ENCODE measurements at regions not wholly inside any gene's neighbourhood (a gene's known extent, or its start where the extent isn't known, plus 50 kb on each side); places are given as distances from the start of the nearest gene placed in this dataset.
A peak's percentile ranks its signal among the peaks of the same experiment; 100 is the strongest.

DNA sequence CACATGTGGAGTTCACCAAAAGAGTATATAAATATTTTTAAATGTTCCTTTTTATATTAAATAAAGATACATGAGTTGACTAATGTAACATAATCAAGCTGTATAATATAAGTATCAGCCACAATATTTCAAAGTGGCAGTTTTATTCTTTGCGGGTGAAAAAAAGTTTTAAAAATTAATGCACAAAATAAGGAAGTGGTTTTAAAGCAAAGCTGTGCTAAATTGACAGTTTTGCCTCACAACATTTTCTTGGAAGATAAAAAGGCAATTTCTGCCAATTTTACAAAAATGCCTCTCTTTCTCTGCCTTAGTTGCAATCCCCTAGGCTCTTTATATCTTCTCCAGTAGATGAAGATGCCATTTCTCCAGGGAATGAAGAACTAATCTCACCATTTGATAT lies 719.1 kb downstream of the C12orf50 start:
- Histone ChIP-seq H3K36me3 (replicated peaks) (no peaks in the 10 kb centered on the region), H3K4me1 (no peaks in the 10 kb centered on the region), H3K27me3 (ENCODE audit: low read depth) (no peaks in the 10 kb centered on the region), H3K4me3 (no peak overlapping the region), H3K9me3 (no peaks in the 10 kb centered on the region)
- DNase-seq (ENCODE audit: low spot score in 2 of 2) = no peak
- in situ Hi-C loops (cut with MboI; ENCODE audit: low sequenced_read_pairs) = no loop called here

GRCh38 chr12:87305481-87305880 lies 723.7 kb downstream of the C12orf50 start:
- Histone ChIP-seq H3K9me3 (no peaks in the 10 kb centered on the region), H3K36me3 (replicated peaks) (no peaks in the 10 kb centered on the region), H3K27me3 (ENCODE audit: low read depth) (no peaks in the 10 kb centered on the region), H3K4me1 (no peaks in the 10 kb centered on the region; the same call in 1 of the 2 replicates), H3K4me3 (no peak overlapping the region)
- in situ Hi-C loops (cut with MboI; ENCODE audit: low sequenced_read_pairs) = no loop called here
- no peak for DNase-seq (ENCODE audit: low spot score in 2 of 2)

DNA sequence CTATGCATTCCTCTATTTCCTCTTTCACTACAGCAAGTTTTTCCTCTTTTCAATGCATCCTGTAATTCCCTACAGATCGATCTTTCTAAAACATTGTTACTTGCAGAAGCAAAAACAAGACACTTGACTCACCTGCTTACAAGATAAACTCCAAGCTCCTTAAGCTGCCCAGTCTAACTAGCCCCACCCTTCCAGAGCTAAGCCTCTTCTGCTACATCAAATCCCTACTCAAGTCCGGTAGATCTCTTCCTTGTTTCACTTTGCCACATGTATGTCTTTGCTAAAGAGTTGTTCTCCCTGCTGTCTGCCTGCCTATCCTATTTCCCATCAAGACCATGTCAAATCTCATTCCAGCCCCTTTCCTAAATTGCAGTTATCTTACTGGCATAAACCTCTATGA lies 724.8 kb downstream of the C12orf50 start:
- no peaks in the 10 kb centered on the region for H3K36me3 ChIP-seq (replicated peaks)
- H3K27me3 ChIP-seq (ENCODE audit: low read depth) = no peaks in the 10 kb centered on the region
- H3K4me1 ChIP-seq = no peaks in the 10 kb centered on the region; the same call in 1 of the 2 replicates
- H3K9me3 ChIP-seq = no peaks in the 10 kb centered on the region
- H3K4me3 ChIP-seq = no peak overlapping the region
- in situ Hi-C loops (cut with MboI; ENCODE audit: low sequenced_read_pairs) = no loop called here
- no peak for DNase-seq (ENCODE audit: low spot score in 2 of 2)

GRCh38 chr12:87303396-87304012 lies 725.7 kb downstream of the C12orf50 start:
- H3K4me1 ChIP-seq = no peaks in the 10 kb centered on the region; the same call in 1 of the 2 replicates
- H3K9me3 ChIP-seq = no peaks in the 10 kb centered on the region
- no peaks in the 10 kb centered on the region for H3K36me3 ChIP-seq (replicated peaks)
- H3K4me3 ChIP-seq = no peak overlapping the region
- DNase-seq (ENCODE audit: low spot score in 2 of 2) = no peak
- no peaks in the 10 kb centered on the region for H3K27me3 ChIP-seq (ENCODE audit: low read depth)
- in situ Hi-C loops (cut with MboI; ENCODE audit: low sequenced_read_pairs) = no loop called here

DNA sequence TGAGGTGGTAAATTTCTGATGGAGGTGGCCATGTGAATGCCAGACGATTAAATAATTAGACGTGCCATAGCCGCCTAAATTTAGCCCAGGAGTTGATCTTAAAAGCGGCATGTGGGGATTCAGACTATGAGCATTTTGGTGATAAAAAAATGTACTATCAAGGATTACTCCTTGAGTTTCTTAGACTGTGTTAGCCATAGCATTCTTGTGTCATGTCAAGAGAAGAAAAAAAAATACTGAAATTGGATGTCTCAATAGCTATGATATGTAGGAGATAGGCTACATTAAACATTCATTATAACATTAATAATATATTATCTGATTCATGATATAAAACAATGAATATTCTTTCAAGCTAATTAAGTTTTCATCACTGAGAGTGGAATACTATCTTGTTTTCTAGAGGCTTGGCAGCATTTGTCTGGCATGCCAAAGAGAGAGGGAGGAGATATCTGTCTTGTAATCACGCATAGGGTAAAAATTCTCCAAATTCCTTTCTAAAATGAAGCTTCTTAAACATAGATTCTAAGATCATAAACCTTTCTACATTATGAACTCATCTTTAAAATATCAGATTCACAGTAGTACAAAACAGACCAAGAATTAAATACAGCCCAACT lies 727.0 kb downstream of the C12orf50 start:
- Histone ChIP-seq H3K27me3 (ENCODE audit: low read depth) (no peaks in the 10 kb centered on the region), H3K9me3 (no peaks in the 10 kb centered on the region), H3K4me1 (no peaks in the 10 kb centered on the region; the same call in 1 of the 2 replicates), H3K36me3 (replicated peaks) (no peaks in the 10 kb centered on the region), H3K4me3 (no peak overlapping the region)
- DNase-seq (ENCODE audit: low spot score in 2 of 2) = no peak
- in situ Hi-C loops (cut with MboI; ENCODE audit: low sequenced_read_pairs) = no loop called here

- H3K9me3 ChIP-seq = no peaks in the 10 kb centered on the region
- DNase-seq (ENCODE audit: low spot score in 2 of 2) = no peak
Observed at GRCh38 chr12:87290505-87290904, 738.7 kb downstream of the C12orf50 start.

DNA sequence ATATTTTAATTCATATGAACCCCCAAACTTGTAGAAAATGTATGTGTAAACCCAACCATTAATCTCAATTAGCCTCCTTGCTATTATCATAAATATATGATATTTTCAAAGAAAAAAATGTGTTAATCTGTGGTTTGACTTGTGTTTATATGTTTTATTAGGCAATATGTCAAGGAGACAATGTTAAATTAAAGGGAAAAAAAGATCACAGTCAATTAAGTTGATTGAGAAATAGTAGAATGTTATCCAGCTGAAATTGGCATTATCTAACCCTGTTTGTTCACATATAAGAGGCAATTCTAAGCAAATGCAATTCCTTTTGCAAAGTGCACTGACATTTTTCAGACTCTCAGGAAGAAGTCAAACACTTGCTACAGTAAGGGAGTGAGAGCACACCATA lies 745.3 kb downstream of the C12orf50 start:
- no peaks in the 10 kb centered on the region for H3K36me3 ChIP-seq (replicated peaks)
- H3K9me3 ChIP-seq = no peaks in the 10 kb centered on the region
- in situ Hi-C loops (cut with MboI; ENCODE audit: low sequenced_read_pairs) = no loop called here
- H3K4me1 ChIP-seq = no peaks in the 10 kb centered on the region
- no peak overlapping the region for H3K4me3 ChIP-seq
- H3K27me3 ChIP-seq (ENCODE audit: low read depth) = no peaks in the 10 kb centered on the region
- DNase-seq (ENCODE audit: low spot score in 2 of 2) = no peak

More at GRCh38 chr12:87290505-87290904, 738.7 kb downstream of the C12orf50 start:
- no peaks in the 10 kb centered on the region for H3K4me1 ChIP-seq
- no peaks in the 10 kb centered on the region for H3K36me3 ChIP-seq (replicated peaks)
- no peaks in the 10 kb centered on the region for H3K27me3 ChIP-seq (ENCODE audit: low read depth)
- no peak overlapping the region for H3K4me3 ChIP-seq
- in situ Hi-C loops (cut with MboI; ENCODE audit: low sequenced_read_pairs) = no loop called here

DNA sequence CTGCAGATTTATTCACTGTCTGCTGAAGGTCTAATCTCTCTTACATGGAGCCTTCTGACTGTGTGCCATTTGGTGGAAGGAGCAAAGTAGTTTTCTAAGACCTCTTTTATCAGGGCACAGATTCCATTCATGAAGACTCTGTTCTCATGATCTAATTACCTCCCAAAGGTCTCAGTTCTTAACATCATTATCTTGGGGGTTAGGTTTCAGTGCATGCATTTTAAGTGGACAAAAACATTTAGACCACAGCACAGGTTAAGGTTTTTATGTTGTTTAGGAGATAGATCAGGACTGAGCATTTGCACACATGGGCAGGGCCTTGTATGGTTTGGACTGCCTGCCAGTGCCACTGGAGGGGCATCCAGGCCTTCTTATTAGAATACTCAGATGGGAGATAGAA lies 746.1 kb downstream of the C12orf50 start:
- Histone ChIP-seq H3K4me1 (no peaks in the 10 kb centered on the region), H3K27me3 (ENCODE audit: low read depth) (no peaks in the 10 kb centered on the region), H3K36me3 (replicated peaks) (no peaks in the 10 kb centered on the region), H3K9me3 (no peaks in the 10 kb centered on the region), H3K4me3 (no peak overlapping the region)
- in situ Hi-C loops (cut with MboI; ENCODE audit: low sequenced_read_pairs) = no loop called here
- DNase-seq (ENCODE audit: low spot score in 2 of 2) = no peak

GRCh38 chr12:87280893-87281292 lies 748.3 kb downstream of the C12orf50 start:
- Histone ChIP-seq H3K4me3 (no peak overlapping the region), H3K9me3 (no peaks in the 10 kb centered on the region)
- in situ Hi-C loops (cut with MboI; ENCODE audit: low sequenced_read_pairs) = no loop called here

GRCh38 chr12:87280356-87280755 lies 748.8 kb downstream of the C12orf50 start:
- Histone ChIP-seq H3K4me1 (no peaks in the 10 kb centered on the region), H3K36me3 (replicated peaks) (no peaks in the 10 kb centered on the region), H3K4me3 (no peak overlapping the region), H3K27me3 (ENCODE audit: low read depth) (no peaks in the 10 kb centered on the region), H3K9me3 (no peaks in the 10 kb centered on the region)
- in situ Hi-C loops (cut with MboI; ENCODE audit: low sequenced_read_pairs) = no loop called here
- DNase-seq (ENCODE audit: low spot score in 2 of 2) = no peak

More at GRCh38 chr12:87280893-87281292, 748.3 kb downstream of the C12orf50 start:
- Histone ChIP-seq H3K27me3 (ENCODE audit: low read depth) (no peaks in the 10 kb centered on the region), H3K4me1 (no peaks in the 10 kb centered on the region), H3K36me3 (replicated peaks) (no peaks in the 10 kb centered on the region)
- no peak for DNase-seq (ENCODE audit: low spot score in 2 of 2)

DNA sequence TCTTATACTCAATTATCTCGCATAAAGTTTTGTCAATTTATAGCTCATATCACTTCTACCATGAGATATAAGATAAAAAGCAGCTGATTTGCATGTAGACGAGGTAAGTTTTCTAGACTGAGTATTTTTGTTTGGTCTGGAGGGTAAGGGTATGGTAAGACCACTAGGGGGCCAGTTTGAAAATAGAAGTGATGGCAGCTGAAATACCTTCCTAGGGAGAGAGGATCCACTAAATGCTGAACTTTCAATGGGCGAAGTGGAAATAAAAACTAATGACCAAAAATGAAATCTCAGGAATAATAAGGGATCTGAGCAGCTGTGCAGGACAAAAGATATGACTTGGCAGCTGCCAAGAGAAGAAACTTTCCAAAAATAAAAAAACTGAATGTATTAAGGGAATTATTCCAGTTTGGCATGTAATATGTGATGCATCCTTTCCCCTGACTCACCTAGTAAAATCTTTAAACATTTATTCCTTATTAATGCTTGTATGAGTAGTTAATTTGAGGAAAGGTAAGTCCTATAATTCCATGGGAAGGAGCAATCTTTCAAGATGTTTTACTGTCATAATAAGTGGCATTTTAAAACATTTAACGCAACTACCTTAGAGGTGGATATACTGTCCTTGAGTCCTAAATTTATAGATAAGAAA lies 754.5 kb downstream of the C12orf50 start:
- peak; percentile 11 to 47 for DNase-seq (ENCODE audit: low spot score in 2 of 2)
- H3K9me3 ChIP-seq = no peaks in the 10 kb centered on the region
- H3K36me3 ChIP-seq (replicated peaks) = no peaks in the 10 kb centered on the region
- in situ Hi-C loops (cut with MboI; ENCODE audit: low sequenced_read_pairs) = no loop called here
- no peaks in the 10 kb centered on the region for H3K27me3 ChIP-seq (ENCODE audit: low read depth)
- no peaks in the 10 kb centered on the region for H3K4me1 ChIP-seq
- no peak overlapping the region for H3K4me3 ChIP-seq

DNA sequence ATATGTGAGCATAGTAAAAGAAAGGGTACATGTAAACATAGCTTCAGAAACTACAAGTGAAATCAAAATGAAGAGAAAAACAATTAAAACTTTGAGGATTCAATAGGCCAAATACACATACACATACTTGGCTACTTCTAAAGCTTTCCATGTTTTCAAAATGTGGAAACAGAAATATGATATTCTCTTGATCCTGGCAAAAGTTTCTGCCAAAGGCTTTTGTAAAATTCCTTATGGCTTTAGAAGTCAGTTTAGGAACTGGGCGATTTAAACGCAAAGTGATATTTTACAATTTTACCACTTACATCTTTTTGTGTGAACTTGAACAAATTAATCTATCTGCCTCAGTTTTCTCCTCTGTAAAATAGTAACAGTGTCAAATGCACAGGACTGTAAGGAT lies 756.4 kb downstream of the C12orf50 start:
- in situ Hi-C loops (cut with MboI; ENCODE audit: low sequenced_read_pairs) = no loop called here
- H3K27me3 ChIP-seq (ENCODE audit: low read depth) = no peaks in the 10 kb centered on the region
- H3K4me1 ChIP-seq = no peaks in the 10 kb centered on the region
- no peaks in the 10 kb centered on the region for H3K36me3 ChIP-seq (replicated peaks)
- no peak overlapping the region for H3K4me3 ChIP-seq
- DNase-seq (ENCODE audit: low spot score in 2 of 2) = no peak
- no peaks in the 10 kb centered on the region for H3K9me3 ChIP-seq

GRCh38 chr12:87270919-87271318 lies 758.3 kb downstream of the C12orf50 start:
- DNase-seq (ENCODE audit: low spot score in 2 of 2) = no peak
- H3K27me3 ChIP-seq (ENCODE audit: low read depth) = no peaks in the 10 kb centered on the region
- in situ Hi-C loops (cut with MboI; ENCODE audit: low sequenced_read_pairs) = no loop called here
- no peak overlapping the region for H3K4me3 ChIP-seq
- no peaks in the 10 kb centered on the region for H3K36me3 ChIP-seq (replicated peaks)
- H3K4me1 ChIP-seq = no peaks in the 10 kb centered on the region
- no peaks in the 10 kb centered on the region for H3K9me3 ChIP-seq

- Histone ChIP-seq H3K36me3 (replicated peaks) (no peaks in the 10 kb centered on the region), H3K4me1 (no peaks in the 10 kb centered on the region), H3K9me3 (no peaks in the 10 kb centered on the region), H3K4me3 (no peak overlapping the region), H3K27me3 (ENCODE audit: low read depth) (no peaks in the 10 kb centered on the region)
- no peak for DNase-seq (ENCODE audit: low spot score in 2 of 2)
- in situ Hi-C loops (cut with MboI; ENCODE audit: low sequenced_read_pairs) = no loop called here
Observed at GRCh38 chr12:87266305-87266704, 762.9 kb downstream of the C12orf50 start.

Data from HAP-1 (cell line).